Upper lobe of left lung (tissue), 4 donors: ENCODE measurements at regions not wholly inside any gene's neighbourhood (a gene's known extent, or its start where the extent isn't known, plus 50 kb on each side); places are given as distances from the start of the nearest gene placed in this dataset.

Source experiments
- CTCF ChIP-seq, 6 experiments: fragments of 450-650 bp in 4 of 6; fragments of 200-600 bp in 2 of 6; sonication (generic) in 2 of 6; IDR thresholded peaks; one replicate each; pipeline ENCODE4 v1.5.1; 2016 to 2019; ENCODE audit warnings: antibody characterized with exemption in 6 of 6
- EP300 ChIP-seq, 4 donors: sonication (generic); formaldehyde crosslinking; IDR thresholded peaks; one replicate each; pipeline ENCODE4 v1.5.1; 2017; ENCODE audit warnings: antibody characterized with exemption in 4 of 4, control low read depth in 2 of 4
- POLR2AphosphoS5 ChIP-seq, 2 donors: sonication (generic); formaldehyde crosslinking; IDR thresholded peaks; one replicate each; pipeline ENCODE4 v1.5.1; 2017; ENCODE audit warnings: antibody characterized with exemption in 2 of 2

GRCh38 chr2:13195270-13195669 is 478.5 kb downstream of the TRIB2 start:
- no peak for TF ChIP-seq CTCF (IDR thresholded peaks at IDR 0.05)
- TF ChIP-seq POLR2AphosphoS5 (IDR thresholded peaks at IDR 0.05), result no peak
- TF ChIP-seq EP300 (IDR thresholded peaks at IDR 0.05), result no peak
